HepG2 (cell line): ENCODE measurements at regions not wholly inside any gene's neighbourhood (a gene's known extent, or its start where the extent isn't known, plus 50 kb on each side); places are given as distances from the start of the nearest gene placed in this dataset.
"Not testable (repeated sequence)": the region's sequence is repeated elsewhere in the genome, so short reads cannot be mapped to it uniquely, and the experiment has no call there.

Experiments used
- ATAC-seq: fragments of 200-7000 bp; cut with Tn5 transposase; 3 replicates; pipeline ENCODE4 v1.9.1; 2020; ENCODE audit warnings: mild to moderate bottlenecking, moderate library complexity
- BruUV-seq: library from RNA; stranded (reverse); fragments of 400-500 nt; replicated peaks from 2 replicates; lab custom pipeline; 2021; lab: Mats Ljungman, UMichigan
- CTCF ChIA-PET: fragments of 300-600 bp; formaldehyde crosslinking; extraction: SDS; loops from one replicate; lab custom pipeline; 2021; ENCODE audit warnings: low total read pairs, inconsistent platforms, low intra/inter-chr PET ratio; lab: Yijun Ruan, JAX
- POLR2A ChIA-PET: fragments of 350-600 bp; sonication (Branson Sonifier 250); formaldehyde crosslinking; loops from one replicate; lab custom pipeline; 2020; ENCODE audit warnings: antibody characterized with exemption, inconsistent platforms; lab: Yijun Ruan, JAX
- DNase-seq: peaks from one replicate; pipeline ENCODE4 v3.0.0-alpha.2; 2015; ENCODE audit warnings: low spot score
- FAIRE-seq: peaks from 3 replicates; lab custom pipeline; 2011; peaks lifted over from hg19 to GRCh38; lab: Jason Lieb, UNC
- H2AFZ ChIP-seq: one replicate; pipeline ENCODE4 v1.6.1; 2011; ENCODE audit warnings: low read length, inconsistent platforms
- H3K27ac ChIP-seq: fragments of 300-600 bp; 3 replicates; pipeline ENCODE4 v1.8.0; 2011; ENCODE audit warnings: mixed run types, mild to moderate bottlenecking, mixed read lengths, low read length, inconsistent platforms; ENCODE audit not compliant: insufficient read depth; ENCODE audit errors: extremely low read length
- H3K27me3 ChIP-seq, 2 experiments: fragments of 200-600 bp in 1 of 2; 2 replicates in 1 of 2; 3 replicates in 1 of 2; pipeline versions ENCODE4 v1.6.0 to v1.8.0; 2011; ENCODE audit warnings: low read length in 2 of 2, mild to moderate bottlenecking in 2 of 2, moderate library complexity in 2 of 2, inconsistent platforms in 1 of 2; ENCODE audit not compliant: insufficient read depth in 2 of 2, control insufficient read depth in 1 of 2
- H3K36me3 ChIP-seq, 2 experiments: fragments of 200-600 bp in 1 of 2; replicated peaks in 1 of 2; 2 replicates in 1 of 2; 3 replicates in 1 of 2; pipeline versions ENCODE4 v1.5.1 to v1.8.0; 2011; ENCODE audit warnings: low read length in 2 of 2, inconsistent platforms in 1 of 2; ENCODE audit not compliant: insufficient read depth in 2 of 2, control insufficient read depth in 1 of 2
- H3K4me1 ChIP-seq: 2 replicates; pipeline ENCODE4 v1.5.1; 2012; ENCODE audit warnings: low read length, inconsistent platforms; ENCODE audit not compliant: insufficient read depth
- H3K4me2 ChIP-seq: 2 replicates; pipeline ENCODE4 v1.6.0; 2011; ENCODE audit warnings: low read depth, low read length, inconsistent platforms
- H3K4me3 ChIP-seq, 3 experiments: fragments of 200-600 bp in 1 of 3; sonication (generic), shearing (Covaris generic) in 1 of 3; replicated peaks in 1 of 3; 2 replicates each; pipeline ENCODE4 v1.5.1; 2011 to 2016; ENCODE audit warnings: low read length in 3 of 3, inconsistent platforms in 2 of 3, low read depth in 2 of 3, mild to moderate bottlenecking in 2 of 3, control low read depth in 1 of 3, mixed read lengths in 1 of 3; ENCODE audit not compliant: insufficient read depth in 1 of 3
- H3K79me2 ChIP-seq: one replicate; pipeline ENCODE4 v1.6.1; 2011; ENCODE audit warnings: low read length, inconsistent platforms; ENCODE audit not compliant: insufficient read depth
- H3K9ac ChIP-seq: 2 replicates; pipeline ENCODE4 v1.6.0; 2011; ENCODE audit warnings: mild to moderate bottlenecking, low read depth, low read length, inconsistent platforms; ENCODE audit not compliant: insufficient read depth
- H3K9me3 ChIP-seq: 2 replicates; pipeline ENCODE4 v1.5.1; 2012; ENCODE audit warnings: mild to moderate bottlenecking, low read length
- H4K20me1 ChIP-seq: 2 replicates; pipeline ENCODE4 v1.6.0; 2011; ENCODE audit warnings: inconsistent platforms, mild to moderate bottlenecking, low read length, moderate library complexity; ENCODE audit not compliant: insufficient read depth
- CBX1 ChIP-seq: IDR thresholded peaks from one replicate; pipeline ENCODE4 v1.6.1; 2016; ENCODE audit warnings: antibody characterized with exemption, low read depth
- CEBPB ChIP-seq: IDR thresholded peaks from 2 replicates; pipeline ENCODE4 v1.6.1; 2011; ENCODE audit warnings: low read depth, low read length, improper control_type of control experiment, borderline replicate concordance
- CEBPG ChIP-seq: IDR thresholded peaks from 2 replicates; pipeline ENCODE4 v1.6.1; 2016
- HMGA1 ChIP-seq: sonication (generic); formaldehyde crosslinking; conservative IDR thresholded peaks from 2 replicates; pipeline ENCODE4 v1.4.0; 2020; ENCODE audit warnings: missing genetic modification reagents
- MEIS1 ChIP-seq: sonication (generic); formaldehyde crosslinking; IDR thresholded peaks from 2 replicates; pipeline ENCODE4 v1.9.0; 2021; ENCODE audit warnings: mild to moderate bottlenecking, missing genetic modification reagents, moderate library complexity, borderline replicate concordance
- MTA3 ChIP-seq: sonication (generic); formaldehyde crosslinking; IDR thresholded peaks from 2 replicates; pipeline ENCODE4 v1.4.0; 2020; ENCODE audit warnings: missing genetic modification reagents
- ONECUT2 ChIP-seq: sonication (generic); formaldehyde crosslinking; IDR thresholded peaks from 2 replicates; pipeline ENCODE4 v1.4.0; 2020; ENCODE audit warnings: missing genetic modification reagents
- PCBP1 ChIP-seq: fragments of 200-400 bp; formaldehyde crosslinking; IDR thresholded peaks from 2 replicates; pipeline ENCODE4 v1.6.1; 2017; ENCODE audit warnings: mild to moderate bottlenecking, low read depth, low read length, borderline replicate concordance
- REL ChIP-seq: sonication (generic); formaldehyde crosslinking; conservative IDR thresholded peaks from 2 replicates; pipeline ENCODE4 v1.8.0; 2022; ENCODE audit warnings: mild to moderate bottlenecking, missing genetic modification reagents, moderate library complexity
- SMAD1 ChIP-seq: sonication (generic); formaldehyde crosslinking; IDR thresholded peaks from 2 replicates; pipeline ENCODE4 v1.4.0; 2020; ENCODE audit warnings: missing genetic modification reagents, low read depth, mild to moderate bottlenecking, borderline replicate concordance
- ZNF7 ChIP-seq: IDR thresholded peaks from 2 replicates; pipeline ENCODE4 v1.6.1; 2016; ENCODE audit warnings: missing biosample characterization, missing genetic modification reagents
- ZNF720 ChIP-seq: sonication (generic); formaldehyde crosslinking; IDR thresholded peaks from 2 replicates; pipeline ENCODE4 v1.4.0; 2020; ENCODE audit warnings: missing genetic modification reagents
- WGBS: methylation state at CpG from one replicate; pipeline ENCODE4 v1.1.6; 2017; ENCODE audit warnings: low lambda C conversion rate; 5-methylcytosine and 5-hydroxymethylcytosine counted together
- in situ Hi-C: cut with HindIII; loops from 2 replicates; pipeline ENCODE4 v1.10.0; 2017; ENCODE audit warnings: low pct_unique_long_range_greater_than_20kb; ENCODE audit not compliant: extremely low pct_ligation_motif_present
- intact Hi-C: fragments of 100-400 bp; cut with micrococcal nuclease; formaldehyde crosslinking; loops from one replicate; pipeline ENCODE4 v1.10.0; 2022; ENCODE audit not compliant: unreplicated experiment

DNA sequence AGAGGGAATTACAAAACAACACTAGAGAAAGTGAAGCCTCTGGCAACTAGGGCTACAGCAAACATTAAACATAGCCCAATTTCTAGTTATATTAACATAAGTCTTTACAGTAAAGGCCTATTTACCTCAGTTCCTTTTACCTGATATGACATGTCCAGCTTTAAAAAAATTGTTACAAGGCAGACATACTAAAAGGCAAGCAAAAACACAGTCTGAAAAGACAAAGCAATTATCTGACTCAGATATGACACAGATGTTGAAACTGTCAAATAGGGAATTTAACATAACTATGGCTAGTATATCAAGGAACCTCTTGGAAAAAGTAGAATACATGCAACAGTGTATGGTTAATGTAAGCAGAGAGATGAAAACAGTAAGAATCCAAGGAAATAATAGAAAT, 238.6 kb downstream of the RAP2B start (continued):
- no peak for TF ChIP-seq MEIS1 (CRISPR knock-in tag)
- TF ChIP-seq ZNF7, result no peak
- no peak for TF ChIP-seq CBX1
- no peak for TF ChIP-seq ZNF720 (CRISPR knock-in tag)
- no peak for TF ChIP-seq HMGA1
- TF ChIP-seq SMAD1 (CRISPR knock-in tag), result no peak
- TF ChIP-seq PCBP1, result no peak

DNA sequence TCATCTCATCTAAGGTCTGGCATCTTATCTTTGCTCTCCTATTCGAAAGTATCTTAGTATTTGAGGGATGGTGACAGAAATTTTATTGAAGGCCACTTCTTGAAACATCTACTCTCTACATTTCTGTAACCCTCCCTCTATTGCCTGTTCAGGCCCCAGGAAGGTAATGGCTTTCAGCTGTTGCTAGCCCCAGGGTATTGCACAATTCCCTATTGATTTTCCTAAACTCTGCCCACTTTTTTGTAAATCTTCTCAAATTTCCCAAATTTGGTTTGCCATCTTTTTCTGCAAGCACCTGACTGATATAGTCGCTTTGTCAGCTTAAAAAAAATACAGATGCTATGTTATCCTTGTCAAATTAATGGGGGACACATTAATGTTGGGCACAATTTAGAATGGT, 242.1 kb downstream of the RAP2B start:
- Histone ChIP-seq H4K20me1 (no peaks in the 10 kb centered on the region), H3K4me3 (no peak overlapping the region), H3K9ac (no peak overlapping the region), H3K27me3 (no peaks in the 10 kb centered on the region), H3K4me1 (no peaks in the 10 kb centered on the region), H2AFZ (no peak overlapping the region), H3K79me2 (no peaks in the 10 kb centered on the region), H3K4me2 (no peak overlapping the region), H3K36me3 (no peaks in the 10 kb centered on the region), H3K27ac (no peak overlapping the region), H3K9me3 (no peaks in the 10 kb centered on the region)
- in situ Hi-C loops, result no loop called here
- FAIRE-seq, result no peak
- no TSS peak for BruUV-seq
- POLR2A ChIA-PET, result no interaction called here
- CTCF ChIA-PET, result no interaction called here
- TF ChIP-seq ONECUT2 (CRISPR knock-in tag) (peak; percentile 72), MTA3 (CRISPR knock-in tag) (no peak), CEBPB (peak; percentile 81), CEBPG (CRISPR knock-in tag) (peak; percentile 56; the same call in 1 of the 2 replicates), REL (CRISPR knock-in tag) (no peak)
- intact Hi-C loops, result no loop called here
- 0% methylated on average over 2 of the region's 2 CpGs for WGBS
- ATAC-seq, result no peak
- DNase-seq, result no peak

- H3K4me3 ChIP-seq, H3K79me2 ChIP-seq, DNase-seq, POLR2A ChIA-PET, H3K9ac ChIP-seq, H4K20me1 ChIP-seq, H3K27ac ChIP-seq, H2AFZ ChIP-seq, H3K4me2 ChIP-seq, H3K27me3 ChIP-seq, intact Hi-C loops, FAIRE-seq, in situ Hi-C loops, BruUV-seq, H3K4me1 ChIP-seq, H3K9me3 ChIP-seq, ATAC-seq, H3K36me3 ChIP-seq, CTCF ChIA-PET: not testable (repeated sequence)
- WGBS, result 69% methylated on average over 4 of the region's 4 CpGs
Measured at GRCh38 chr3:153405320-153405719, 243.3 kb downstream of the RAP2B start.
